ENCODE measurements at regions not wholly inside any gene's neighbourhood (a gene's known extent, or its start where the extent isn't known, plus 50 kb on each side); places are given as distances from the start of the nearest gene placed in this dataset.
"Not testable (repeated sequence)": the region's sequence is repeated elsewhere in the genome, so short reads cannot be mapped to it uniquely, and the experiment has no call there.

DNA sequence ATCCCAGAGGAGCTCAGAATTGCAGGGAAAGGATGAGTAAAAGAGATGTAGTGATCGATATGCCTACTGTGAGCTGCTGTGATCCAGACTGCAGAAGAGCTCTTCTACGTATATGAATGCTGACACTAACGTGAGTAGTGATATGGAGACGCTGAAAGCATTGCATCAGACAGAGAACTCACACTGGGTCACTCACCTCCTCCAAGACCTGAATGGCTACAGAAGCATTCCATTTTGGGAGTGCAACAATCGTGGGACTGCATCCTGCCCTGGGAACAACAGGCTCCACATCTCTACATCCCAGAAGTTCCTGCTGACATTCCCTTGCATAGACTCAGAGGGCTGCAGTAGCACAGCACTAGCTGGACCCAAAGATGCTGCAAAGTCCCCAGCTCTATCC is 755.9 kb upstream of the MEF2C start:
- DNase-seq (ENCODE audit: low read depth), result no peak
- no peak overlapping the region for H3K4me3 ChIP-seq (ENCODE audit: control insufficient read depth, low read depth, low read length)
- no peak for TF ChIP-seq CTCF (IDR thresholded peaks at IDR 0.05; ENCODE audit: control insufficient read depth, insufficient read depth, low read depth, low read length, missing control alignments)

DNA sequence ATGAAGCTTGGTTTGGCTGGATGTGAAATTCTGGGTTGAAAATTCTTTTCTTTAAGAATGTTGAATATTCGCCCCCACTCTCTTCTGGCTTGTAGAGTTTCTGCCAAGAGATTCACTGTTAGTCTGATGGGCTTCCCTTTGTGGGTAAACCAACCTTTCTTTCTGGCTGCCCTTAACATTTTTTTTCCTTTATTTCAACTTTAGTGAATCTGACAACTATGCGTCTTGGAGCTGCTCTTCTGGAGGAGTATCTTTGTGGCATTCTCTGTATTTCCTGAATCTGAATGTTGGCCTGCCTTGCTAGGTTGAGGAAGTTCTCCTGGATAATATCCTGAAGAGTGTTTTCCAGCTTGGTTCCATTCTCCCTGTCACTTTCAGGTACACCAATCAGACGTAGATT is 751.2 kb upstream of the MEF2C start:
- not testable (repeated sequence) for DNase-seq (ENCODE audit: low read depth)

DNA sequence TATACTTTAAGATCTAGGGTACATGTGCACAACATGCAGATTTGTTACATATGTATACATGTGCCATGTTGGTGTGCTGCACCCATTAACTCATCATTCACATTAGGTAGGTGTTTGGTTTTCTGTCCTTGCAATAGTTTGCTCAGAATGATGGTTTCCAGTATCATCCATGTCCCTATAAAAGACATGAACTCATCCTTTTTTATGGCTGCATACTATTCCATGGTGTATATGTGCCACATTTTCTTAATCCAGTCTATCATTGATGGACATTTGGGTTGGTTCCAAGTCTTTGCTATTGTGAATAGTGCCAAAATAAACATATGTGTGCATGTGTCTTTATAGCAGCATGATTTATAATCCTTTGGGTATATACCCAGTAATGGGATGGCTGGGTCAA is 747.1 kb upstream of the MEF2C start:
- not testable (repeated sequence) for DNase-seq (ENCODE audit: low read depth)

More for the DNA sequence above, 751.2 kb upstream of the MEF2C start:
- H3K4me3 ChIP-seq (ENCODE audit: control insufficient read depth, low read depth, low read length), result not testable (repeated sequence)

GRCh38 chr5:89628876-89629635 is 746.1 kb upstream of the MEF2C start:
- no peak for TF ChIP-seq CTCF (IDR thresholded peaks at IDR 0.05; ENCODE audit: control insufficient read depth, insufficient read depth, low read depth, low read length, missing control alignments)
- no peak for DNase-seq (ENCODE audit: low read depth)
- no peak overlapping the region for H3K4me3 ChIP-seq (ENCODE audit: control insufficient read depth, low read depth, low read length)

More for the DNA sequence above, 747.1 kb upstream of the MEF2C start:
- H3K4me3 ChIP-seq (ENCODE audit: control insufficient read depth, low read depth, low read length), result not testable (repeated sequence)

DNA sequence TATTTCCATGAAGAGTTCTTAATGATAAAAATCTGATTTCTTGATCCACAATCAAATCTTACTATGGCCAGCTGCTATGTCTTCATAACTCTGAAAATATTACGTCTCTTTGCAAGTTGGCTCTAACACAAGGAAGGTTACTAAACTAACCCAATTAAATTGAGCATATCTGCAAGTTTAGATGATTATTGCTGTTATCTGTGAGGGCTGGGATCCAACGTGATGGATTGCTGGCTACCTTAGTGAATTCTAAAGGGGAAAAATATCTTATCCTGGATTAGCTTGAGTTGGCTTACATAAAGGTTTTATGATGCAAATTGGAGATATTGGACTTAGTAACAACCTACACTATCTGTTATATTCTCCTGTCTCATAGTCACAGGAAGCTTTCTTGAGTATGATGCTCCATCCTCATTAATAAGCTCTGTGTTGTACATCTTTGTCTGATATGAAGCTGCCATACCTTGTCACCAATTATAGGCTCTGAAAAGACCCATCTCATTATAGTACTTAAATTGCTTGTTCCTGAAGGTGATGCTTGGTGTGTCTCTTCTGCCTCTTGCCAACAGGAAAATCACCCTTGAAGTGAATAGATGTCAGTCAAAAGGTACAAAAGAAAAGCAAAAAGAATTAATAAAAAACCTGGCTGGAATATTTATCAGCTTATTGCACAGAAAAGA is 733.0 kb upstream of the MEF2C start:
- DNase-seq (ENCODE audit: low read depth), result no peak
- TF ChIP-seq CTCF (IDR thresholded peaks at IDR 0.05; ENCODE audit: control insufficient read depth, insufficient read depth, low read depth, low read length, missing control alignments), result no peak
- H3K4me3 ChIP-seq (ENCODE audit: control insufficient read depth, low read depth, low read length), result no peak overlapping the region

DNA sequence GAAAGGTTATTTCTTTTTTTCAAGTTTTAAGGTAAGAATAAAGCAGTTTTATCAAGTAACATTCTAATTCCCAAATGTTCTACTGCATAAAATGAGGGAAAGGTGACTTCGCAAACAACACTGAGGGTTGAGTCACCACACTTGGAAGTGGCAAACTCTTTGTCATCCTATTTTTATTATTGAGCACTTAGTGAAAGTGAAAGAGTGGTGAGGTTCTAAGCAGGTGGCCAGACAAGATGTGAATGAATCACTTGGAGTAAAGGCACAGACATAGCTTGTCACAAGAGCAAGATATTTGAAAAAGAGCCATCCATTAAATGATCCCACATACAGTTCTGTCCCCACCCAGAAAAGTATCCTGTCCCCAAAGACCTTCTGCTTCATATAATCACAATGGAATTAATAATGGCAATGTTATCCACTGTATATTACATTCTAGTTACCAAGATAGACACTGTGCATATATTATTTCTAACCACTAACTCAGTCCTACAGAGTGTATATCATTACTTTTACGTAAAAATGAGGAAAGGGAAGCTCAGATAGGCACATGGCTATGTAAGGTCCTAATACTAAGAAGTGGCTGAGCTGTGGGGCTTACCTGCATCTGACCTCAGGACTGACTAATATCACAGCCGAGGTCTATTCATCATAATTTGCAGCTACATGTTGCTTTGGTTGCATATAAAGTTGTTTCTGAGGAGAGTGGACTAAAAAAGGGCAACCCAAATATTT is 730.4 kb upstream of the MEF2C start:
- no peak for DNase-seq (ENCODE audit: low read depth)
- no peak overlapping the region for H3K4me3 ChIP-seq (ENCODE audit: control insufficient read depth, low read depth, low read length)
- no peak for TF ChIP-seq CTCF (IDR thresholded peaks at IDR 0.05; ENCODE audit: control insufficient read depth, insufficient read depth, low read depth, low read length, missing control alignments)

GRCh38 chr5:89606939-89607534 is 724.1 kb upstream of the MEF2C start:
- no peak overlapping the region for H3K4me3 ChIP-seq (ENCODE audit: control insufficient read depth, low read depth, low read length)
- TF ChIP-seq CTCF (IDR thresholded peaks at IDR 0.05; ENCODE audit: control insufficient read depth, insufficient read depth, low read depth, low read length, missing control alignments), result no peak
- no peak for DNase-seq (ENCODE audit: low read depth)

Measured in AG09309 (cell line).